SK-N-SH (cell line): ENCODE measurements at regions not wholly inside any gene's neighbourhood (a gene's known extent, or its start where the extent isn't known, plus 50 kb on each side); places are given as distances from the start of the nearest gene placed in this dataset.

Source experiments
- CTCF ChIA-PET: fragments of 300-600, 350-600 bp; formaldehyde crosslinking; extraction: SDS; loops from one replicate; lab custom pipeline; 2021; lab: Yijun Ruan, JAX
- POLR2A ChIA-PET: fragments of 350-600 bp; sonication (Branson Sonifier 250); formaldehyde crosslinking; extraction: SDS; loops from one replicate; lab custom pipeline; 2020; ENCODE audit warnings: antibody characterized with exemption, inconsistent platforms; lab: Yijun Ruan, JAX
- DNase-seq: peaks from one replicate; pipeline ENCODE4 v3.0.0; 2012
- H2AFZ ChIP-seq: fragments of 200-600 bp; sonication (generic); 2 replicates; pipeline ENCODE4 v1.8.1; 2016; ENCODE audit warnings: antibody characterized with exemption, mild to moderate bottlenecking, low read depth
- H3F3A ChIP-seq: fragments of 200-600 bp; sonication (generic); replicated peaks from 2 replicates; pipeline ENCODE3; 2016; ENCODE audit warnings: antibody characterized with exemption, mild to moderate bottlenecking; ENCODE audit not compliant: insufficient read depth
- H3K27ac ChIP-seq, 2 experiments: fragments of 200-500 bp in 1 of 2; fragments of 200-600 bp in 1 of 2; sonication (Bioruptor generic) in 1 of 2; sonication (generic), shearing (Covaris generic) in 1 of 2; 2 replicates each; pipeline versions ENCODE4 v1.5.1 to v1.6.1; 2014 to 2016; ENCODE audit warnings: low read depth in 2 of 2, inconsistent platforms in 1 of 2, low read length in 1 of 2, mild to moderate bottlenecking in 1 of 2, mixed read lengths in 1 of 2
- H3K27me3 ChIP-seq: fragments of 200-600 bp; sonication (generic), shearing (Covaris generic); 2 replicates; pipeline ENCODE4 v1.6.1; 2016; ENCODE audit warnings: mixed run types; ENCODE audit not compliant: insufficient read depth
- H3K36me3 ChIP-seq, 2 experiments: fragments of 200-500 bp in 1 of 2; fragments of 200-600 bp in 1 of 2; sonication (Bioruptor generic) in 1 of 2; sonication (generic) in 1 of 2; replicated peaks in 1 of 2; 2 replicates each; pipeline versions ENCODE3 to v1.5.1; 2014 to 2016; ENCODE audit warnings: low read length in 1 of 2, mild to moderate bottlenecking in 1 of 2; ENCODE audit not compliant: insufficient read depth in 2 of 2, control insufficient read depth in 1 of 2
- H3K4me1 ChIP-seq, 2 experiments: fragments of 200-500 bp in 1 of 2; fragments of 200-600 bp in 1 of 2; sonication (Bioruptor generic) in 1 of 2; sonication (generic), shearing (Covaris generic) in 1 of 2; 2 replicates each; pipeline versions ENCODE4 v1.5.1 to v1.6.1; 2014 to 2016; ENCODE audit warnings: low read depth in 1 of 2, low read length in 1 of 2, mixed run types in 1 of 2; ENCODE audit not compliant: insufficient read depth in 2 of 2, control insufficient read depth in 1 of 2
- H3K4me2 ChIP-seq: fragments of 200-600 bp; sonication (generic), shearing (Covaris generic); 2 replicates; pipeline ENCODE4 v1.6.1; 2017; ENCODE audit warnings: mixed run types
- H3K4me3 ChIP-seq, 2 experiments: fragments of 200-500 bp in 1 of 2; fragments of 200-600 bp in 1 of 2; sonication (Bioruptor generic) in 1 of 2; sonication (generic), shearing (Covaris generic) in 1 of 2; 2 replicates each; pipeline versions ENCODE4 v1.5.1 to v1.8.1; 2014 to 2016; ENCODE audit warnings: low read depth in 2 of 2, inconsistent platforms in 1 of 2, low read length in 1 of 2, mild to moderate bottlenecking in 1 of 2, mixed read lengths in 1 of 2, moderate library complexity in 1 of 2
- H3K79me2 ChIP-seq: fragments of 200-600 bp; sonication (generic); 2 replicates; pipeline ENCODE4 v1.8.1; 2017; ENCODE audit warnings: mild to moderate bottlenecking; ENCODE audit not compliant: insufficient read depth
- H3K9ac ChIP-seq: fragments of 200-600 bp; sonication (generic); 2 replicates; pipeline ENCODE4 v1.6.1; 2017; ENCODE audit warnings: mixed run types
- H3K9me2 ChIP-seq: fragments of 200-600 bp; sonication (generic); 2 replicates; pipeline ENCODE4 v1.6.1; 2017; ENCODE audit warnings: mixed run types
- H3K9me3 ChIP-seq: fragments of 200-600 bp; sonication (generic); 2 replicates; pipeline ENCODE4 v1.6.1; 2017; ENCODE audit warnings: mixed run types, mild to moderate bottlenecking, moderate library complexity
- H4K20me1 ChIP-seq: fragments of 200-600 bp; sonication (generic); 2 replicates; pipeline ENCODE4 v1.6.1; 2017; ENCODE audit warnings: mild to moderate bottlenecking, mixed run types; ENCODE audit not compliant: insufficient read depth
- CHD2 ChIP-seq: fragments of 150-350 bp; IDR thresholded peaks from 2 replicates; pipeline ENCODE4 v1.6.1; 2018; ENCODE audit warnings: low read length; ENCODE audit not compliant: partially characterized antibody
- ELF1 ChIP-seq: IDR thresholded peaks from 2 replicates; pipeline ENCODE4 v1.4.0; 2012
- FOSL2 ChIP-seq: IDR thresholded peaks from 2 replicates; pipeline ENCODE4 v1.4.0; 2012; ENCODE audit warnings: low read depth, mild to moderate bottlenecking, moderate library complexity, borderline replicate concordance
- GABPA ChIP-seq: IDR thresholded peaks from 2 replicates; pipeline ENCODE4 v1.4.0; 2012; ENCODE audit warnings: low read depth, mild to moderate bottlenecking
- JUND ChIP-seq: IDR thresholded peaks from 2 replicates; pipeline ENCODE4 v1.4.0; 2012
- NRF1 ChIP-seq: IDR thresholded peaks from 2 replicates; pipeline ENCODE4 v1.6.1; 2012; ENCODE audit warnings: low read depth, mild to moderate bottlenecking, low read length
- RCOR1 ChIP-seq: fragments of 150-350 bp; IDR thresholded peaks from 2 replicates; pipeline ENCODE4 v1.6.1; 2017; ENCODE audit warnings: antibody characterized with exemption, low read length
- RFX5 ChIP-seq: IDR thresholded peaks from 2 replicates; pipeline ENCODE4 v1.6.1; 2012; ENCODE audit warnings: mild to moderate bottlenecking, improper control_type of control experiment, low read length
- SMC3 ChIP-seq: IDR thresholded peaks from 2 replicates; pipeline ENCODE4 v1.6.1; 2012; ENCODE audit warnings: low read depth, low read length, improper control_type of control experiment
- TAF1 ChIP-seq: IDR thresholded peaks from 2 replicates; pipeline ENCODE4 v1.6.1; 2012; ENCODE audit warnings: low read depth, mild to moderate bottlenecking, low read length, moderate library complexity, borderline replicate concordance
- YY1 ChIP-seq: IDR thresholded peaks from 2 replicates; pipeline ENCODE4 v1.4.0; 2012; ENCODE audit warnings: low read depth, mild to moderate bottlenecking
- WGBS: methylation state at CpG from one replicate; pipeline ENCODE4 v1.1.6; 2017; ENCODE audit warnings: low lambda C conversion rate; 5-methylcytosine and 5-hydroxymethylcytosine counted together
- TF ChIP-seq, protein P1 (sequence below): IDR thresholded peaks from 2 replicates; pipeline ENCODE4 v1.6.1; 2012; ENCODE audit warnings: mild to moderate bottlenecking, low read depth, low read length, moderate library complexity
- TF ChIP-seq, protein P2 (sequence below): fragments of 150-350 bp; IDR thresholded peaks from 2 replicates; pipeline ENCODE4 v1.6.1; 2016; ENCODE audit warnings: mild to moderate bottlenecking, low read depth, low read length
- TF ChIP-seq, protein P3 (sequence below): IDR thresholded peaks from 2 replicates; pipeline ENCODE4 v1.4.0; 2012; ENCODE audit warnings: low read depth, borderline replicate concordance

DNA sequence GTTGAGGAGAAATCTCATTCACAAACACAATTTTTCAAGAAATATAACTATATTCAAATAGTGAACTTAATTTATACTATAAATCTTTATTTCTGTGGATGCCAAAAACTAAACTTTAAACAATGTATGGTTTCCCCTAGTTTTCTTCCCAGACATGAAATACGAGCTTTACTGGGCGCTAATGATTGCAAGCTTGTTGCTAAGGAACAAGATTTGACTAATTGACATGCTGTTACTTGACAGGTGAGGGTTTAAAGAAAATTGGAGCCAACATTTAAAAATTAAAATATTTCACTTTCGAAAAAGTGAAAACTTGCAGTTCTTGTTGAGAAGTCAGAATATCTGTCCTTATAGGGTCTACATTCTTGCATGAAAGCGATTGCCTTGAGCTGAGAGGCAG is 381.0 kb downstream of the MEIS1 start:
- WGBS, result 63% methylated on average over 4 of the region's 4 CpGs
- H3K79me2 ChIP-seq, result no peaks in the 10 kb centered on the region
- H3K27ac ChIP-seq, result no peak overlapping the region
- no peaks in the 10 kb centered on the region for H3K9me3 ChIP-seq
- H2AFZ ChIP-seq, result no peak overlapping the region
- DNase-seq, result no peak
- H3K9me2 ChIP-seq, result no peaks in the 10 kb centered on the region; the same call in 1 of the 2 replicates
- H3K4me3 ChIP-seq, result no peak overlapping the region
- POLR2A ChIA-PET, result no interaction called here
- H3K9ac ChIP-seq, result no peak overlapping the region
- no peaks in the 10 kb centered on the region for H3K36me3 ChIP-seq
- no peaks in the 10 kb centered on the region for H3F3A ChIP-seq
- no peaks in the 10 kb centered on the region for H4K20me1 ChIP-seq
- H3K27me3 ChIP-seq, result no peaks in the 10 kb centered on the region
- CTCF ChIA-PET, result interaction anchor here (0.6 kb wide), 1 partner anchor 17 kb away, joined by 3 read pairs; no protein-coding TSS in a partner anchor
- no peak overlapping the region for H3K4me2 ChIP-seq
- TF ChIP-seq FOSL2 (no peak), JUND (no peak), GABPA (no peak), YY1 (no peak), TAF1 (no peak)
- TF ChIP-seq, protein P1, sequence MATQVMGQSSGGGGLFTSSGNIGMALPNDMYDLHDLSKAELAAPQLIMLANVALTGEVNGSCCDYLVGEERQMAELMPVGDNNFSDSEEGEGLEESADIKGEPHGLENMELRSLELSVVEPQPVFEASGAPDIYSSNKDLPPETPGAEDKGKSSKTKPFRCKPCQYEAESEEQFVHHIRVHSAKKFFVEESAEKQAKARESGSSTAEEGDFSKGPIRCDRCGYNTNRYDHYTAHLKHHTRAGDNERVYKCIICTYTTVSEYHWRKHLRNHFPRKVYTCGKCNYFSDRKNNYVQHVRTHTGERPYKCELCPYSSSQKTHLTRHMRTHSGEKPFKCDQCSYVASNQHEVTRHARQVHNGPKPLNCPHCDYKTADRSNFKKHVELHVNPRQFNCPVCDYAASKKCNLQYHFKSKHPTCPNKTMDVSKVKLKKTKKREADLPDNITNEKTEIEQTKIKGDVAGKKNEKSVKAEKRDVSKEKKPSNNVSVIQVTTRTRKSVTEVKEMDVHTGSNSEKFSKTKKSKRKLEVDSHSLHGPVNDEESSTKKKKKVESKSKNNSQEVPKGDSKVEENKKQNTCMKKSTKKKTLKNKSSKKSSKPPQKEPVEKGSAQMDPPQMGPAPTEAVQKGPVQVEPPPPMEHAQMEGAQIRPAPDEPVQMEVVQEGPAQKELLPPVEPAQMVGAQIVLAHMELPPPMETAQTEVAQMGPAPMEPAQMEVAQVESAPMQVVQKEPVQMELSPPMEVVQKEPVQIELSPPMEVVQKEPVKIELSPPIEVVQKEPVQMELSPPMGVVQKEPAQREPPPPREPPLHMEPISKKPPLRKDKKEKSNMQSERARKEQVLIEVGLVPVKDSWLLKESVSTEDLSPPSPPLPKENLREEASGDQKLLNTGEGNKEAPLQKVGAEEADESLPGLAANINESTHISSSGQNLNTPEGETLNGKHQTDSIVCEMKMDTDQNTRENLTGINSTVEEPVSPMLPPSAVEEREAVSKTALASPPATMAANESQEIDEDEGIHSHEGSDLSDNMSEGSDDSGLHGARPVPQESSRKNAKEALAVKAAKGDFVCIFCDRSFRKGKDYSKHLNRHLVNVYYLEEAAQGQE, result no peak
- TF ChIP-seq, protein P2, sequence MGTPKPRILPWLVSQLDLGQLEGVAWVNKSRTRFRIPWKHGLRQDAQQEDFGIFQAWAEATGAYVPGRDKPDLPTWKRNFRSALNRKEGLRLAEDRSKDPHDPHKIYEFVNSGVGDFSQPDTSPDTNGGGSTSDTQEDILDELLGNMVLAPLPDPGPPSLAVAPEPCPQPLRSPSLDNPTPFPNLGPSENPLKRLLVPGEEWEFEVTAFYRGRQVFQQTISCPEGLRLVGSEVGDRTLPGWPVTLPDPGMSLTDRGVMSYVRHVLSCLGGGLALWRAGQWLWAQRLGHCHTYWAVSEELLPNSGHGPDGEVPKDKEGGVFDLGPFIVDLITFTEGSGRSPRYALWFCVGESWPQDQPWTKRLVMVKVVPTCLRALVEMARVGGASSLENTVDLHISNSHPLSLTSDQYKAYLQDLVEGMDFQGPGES, result no peak
- no peaks in the 10 kb centered on the region for H3K4me1 ChIP-seq

DNA sequence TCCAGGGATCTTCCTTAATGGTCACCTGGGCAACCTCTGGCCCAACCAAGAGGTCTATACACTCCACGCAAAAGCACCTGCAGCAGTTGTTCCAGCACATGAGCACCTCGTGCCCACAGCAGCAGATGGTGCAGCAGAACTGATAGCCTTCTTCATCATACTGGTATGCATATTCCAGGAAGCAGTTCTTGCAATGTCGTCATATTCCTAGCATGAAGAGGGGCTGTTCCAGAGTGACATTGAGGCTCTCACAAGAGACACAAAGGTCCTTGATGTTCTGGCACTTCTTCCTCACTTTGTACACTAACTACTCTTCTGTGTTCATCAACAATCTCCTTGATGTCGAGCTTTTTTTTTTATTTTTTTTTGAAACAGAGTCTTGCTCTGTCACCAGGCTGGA is 386.2 kb downstream of the MEIS1 start:
- no peak overlapping the region for H3K4me3 ChIP-seq
- TF ChIP-seq CHD2, result no peak
- TF ChIP-seq RCOR1, result no peak
- TF ChIP-seq RFX5, result no peak
- no peak for TF ChIP-seq NRF1
- no peak for TF ChIP-seq FOSL2
- TF ChIP-seq SMC3, result no peak
- TF ChIP-seq, protein P3, sequence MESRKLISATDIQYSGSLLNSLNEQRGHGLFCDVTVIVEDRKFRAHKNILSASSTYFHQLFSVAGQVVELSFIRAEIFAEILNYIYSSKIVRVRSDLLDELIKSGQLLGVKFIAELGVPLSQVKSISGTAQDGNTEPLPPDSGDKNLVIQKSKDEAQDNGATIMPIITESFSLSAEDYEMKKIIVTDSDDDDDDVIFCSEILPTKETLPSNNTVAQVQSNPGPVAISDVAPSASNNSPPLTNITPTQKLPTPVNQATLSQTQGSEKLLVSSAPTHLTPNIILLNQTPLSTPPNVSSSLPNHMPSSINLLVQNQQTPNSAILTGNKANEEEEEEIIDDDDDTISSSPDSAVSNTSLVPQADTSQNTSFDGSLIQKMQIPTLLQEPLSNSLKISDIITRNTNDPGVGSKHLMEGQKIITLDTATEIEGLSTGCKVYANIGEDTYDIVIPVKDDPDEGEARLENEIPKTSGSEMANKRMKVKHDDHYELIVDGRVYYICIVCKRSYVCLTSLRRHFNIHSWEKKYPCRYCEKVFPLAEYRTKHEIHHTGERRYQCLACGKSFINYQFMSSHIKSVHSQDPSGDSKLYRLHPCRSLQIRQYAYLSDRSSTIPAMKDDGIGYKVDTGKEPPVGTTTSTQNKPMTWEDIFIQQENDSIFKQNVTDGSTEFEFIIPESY, result no peak
- no peak for TF ChIP-seq ELF1
- H3K36me3 ChIP-seq, result no peaks in the 10 kb centered on the region
- no peaks in the 10 kb centered on the region for H3K27me3 ChIP-seq
- H3K27ac ChIP-seq, result no peak overlapping the region
- DNase-seq, result no peak
- H3K4me2 ChIP-seq, result no peak overlapping the region
- H3K79me2 ChIP-seq, result no peaks in the 10 kb centered on the region
- H3K4me1 ChIP-seq, result no peaks in the 10 kb centered on the region
- no peaks in the 10 kb centered on the region for H3K9me3 ChIP-seq
- WGBS, result 45% methylated on average over 4 of the region's 4 CpGs
- no peaks in the 10 kb centered on the region for H4K20me1 ChIP-seq
- no peak overlapping the region for H2AFZ ChIP-seq
- H3K9me2 ChIP-seq, result no peaks in the 10 kb centered on the region
- no peak overlapping the region for H3K9ac ChIP-seq
- H3F3A ChIP-seq, result no peaks in the 10 kb centered on the region
- CTCF ChIA-PET, result no interaction called here
- POLR2A ChIA-PET, result no interaction called here
